WI38 (cell line): ENCODE measurements at regions not wholly inside any gene's neighbourhood (a gene's known extent, or its start where the extent isn't known, plus 50 kb on each side); places are given as distances from the start of the nearest gene placed in this dataset.

Source experiments
- H3K4me3 ChIP-seq: 2 replicates; pipeline ENCODE4 v1.5.1; 2011; ENCODE audit warnings: low read depth, mild to moderate bottlenecking, control low read depth, low read length
- CTCF ChIP-seq: IDR thresholded peaks from 2 replicates; pipeline ENCODE4 v1.5.1; 2012; ENCODE audit warnings: low read depth, mild to moderate bottlenecking, control low read depth, low read length

- no peak for TF ChIP-seq CTCF
- H3K4me3 ChIP-seq, result no peak overlapping the region
Observed at GRCh38 chr15:77753939-77754338, 121.2 kb upstream of the LINGO1 start.

- H3K4me3 ChIP-seq, result no peak overlapping the region
- no peak for TF ChIP-seq CTCF
Observed at GRCh38 chr15:77753281-77753873, 120.7 kb upstream of the LINGO1 start.

GRCh38 chr15:77749998-77750540, 117.4 kb upstream of the LINGO1 start:
- no peak for TF ChIP-seq CTCF
- no peak overlapping the region for H3K4me3 ChIP-seq

GRCh38 chr15:77749236-77749997, 116.7 kb upstream of the LINGO1 start:
- TF ChIP-seq CTCF, result no peak
- H3K4me3 ChIP-seq, result no peak overlapping the region

GRCh38 chr15:77748078-77749064, 115.7 kb upstream of the LINGO1 start:
- TF ChIP-seq CTCF, result no peak
- no peak overlapping the region for H3K4me3 ChIP-seq

GRCh38 chr15:77747175-77748077, 114.7 kb upstream of the LINGO1 start:
- no peak overlapping the region for H3K4me3 ChIP-seq
- TF ChIP-seq CTCF, result no peak
